ENCODE measurements at regions not wholly inside any gene's neighbourhood (a gene's known extent, or its start where the extent isn't known, plus 50 kb on each side); places are given as distances from the start of the nearest gene placed in this dataset.

- no peak for DNase-seq
Measured at GRCh38 chr4:189445613-189446012, 495.1 kb upstream of the FRG1 start.

GRCh38 chr4:189463734-189464133 is 476.9 kb upstream of the FRG1 start:
- no peak for DNase-seq

GRCh38 chr4:189494407-189494806 is 446.3 kb upstream of the FRG1 start:
- no peak for DNase-seq

- DNase-seq: no peak
Measured at GRCh38 chr4:189497516-189497915, 443.2 kb upstream of the FRG1 start.

- DNase-seq: no peak
Measured at GRCh38 chr4:189497996-189498395, 442.7 kb upstream of the FRG1 start.

GRCh38 chr4:189498457-189498856 is 442.2 kb upstream of the FRG1 start:
- DNase-seq: no peak

- peak; percentile 47 for DNase-seq
Measured at GRCh38 chr4:189499696-189500095, 441.0 kb upstream of the FRG1 start.

GRCh38 chr4:189500970-189501369 is 439.7 kb upstream of the FRG1 start:
- DNase-seq: no peak

- DNase-seq: no peak
Measured at GRCh38 chr4:189502841-189503435, 437.7 kb upstream of the FRG1 start.

GRCh38 chr4:189504220-189504619 is 436.5 kb upstream of the FRG1 start:
- no peak for DNase-seq

- no peak for DNase-seq
Measured at GRCh38 chr4:189505380-189505779, 435.3 kb upstream of the FRG1 start.

GRCh38 chr4:189506080-189506479 is 434.6 kb upstream of the FRG1 start:
- no peak for DNase-seq

GRCh38 chr4:189507060-189507459 is 433.6 kb upstream of the FRG1 start:
- no peak for DNase-seq

- DNase-seq: no peak
Measured at GRCh38 chr4:189510601-189511000, 430.1 kb upstream of the FRG1 start.

- no peak for DNase-seq
Measured at GRCh38 chr4:189511581-189511980, 429.1 kb upstream of the FRG1 start.

GRCh38 chr4:189513421-189513820 is 427.3 kb upstream of the FRG1 start:
- DNase-seq: no peak

GRCh38 chr4:189514209-189514608 is 426.5 kb upstream of the FRG1 start:
- DNase-seq: no peak

GRCh38 chr4:189516902-189517301 is 423.8 kb upstream of the FRG1 start:
- no peak for DNase-seq

- no peak for DNase-seq
Measured at GRCh38 chr4:189519186-189519585, 421.5 kb upstream of the FRG1 start.

GRCh38 chr4:189525304-189525703 is 415.4 kb upstream of the FRG1 start:
- no peak for DNase-seq

- DNase-seq: no peak
Measured at GRCh38 chr4:189530848-189531247, 409.8 kb upstream of the FRG1 start.

GRCh38 chr4:189533603-189534002 is 407.1 kb upstream of the FRG1 start:
- no peak for DNase-seq

GRCh38 chr4:189547559-189547958 is 393.1 kb upstream of the FRG1 start:
- DNase-seq: no peak

GRCh38 chr4:189548484-189549125 is 392.1 kb upstream of the FRG1 start:
- DNase-seq: no peak
